ENCODE measurements at regions not wholly inside any gene's neighbourhood (a gene's known extent, or its start where the extent isn't known, plus 50 kb on each side); places are given as distances from the start of the nearest gene placed in this dataset.

- no peak overlapping the region for H3K4me3 ChIP-seq (ENCODE audit: low read depth, low read length)
- DNase-seq (ENCODE audit: low read depth), result no peak
- TF ChIP-seq POLR2A (IDR thresholded peaks at IDR 0.05; ENCODE audit: extremely low read depth, insufficient read length) (no peak), CTCF (IDR thresholded peaks at IDR 0.05; ENCODE audit: low read depth, low read length) (no peak), MYC (IDR thresholded peaks at IDR 0.05; ENCODE audit: low read depth, low read length) (no peak), MAX (IDR thresholded peaks at IDR 0.05; ENCODE audit: low read depth, low read length) (no peak)
These were observed 52.9 kb upstream of the PRRC2C start for GRCh38 chr1:171432473-171432872.

GRCh38 chr1:171433451-171433850, 51.9 kb upstream of the PRRC2C start:
- H3K4me3 ChIP-seq (ENCODE audit: low read depth, low read length), result no peak overlapping the region
- no peak for DNase-seq (ENCODE audit: low read depth)
- TF ChIP-seq CTCF (IDR thresholded peaks at IDR 0.05; ENCODE audit: low read depth, low read length), result no peak
- no peak for TF ChIP-seq MAX (IDR thresholded peaks at IDR 0.05; ENCODE audit: low read depth, low read length)

- H3K4me3 ChIP-seq (ENCODE audit: low read depth, low read length), result no peak overlapping the region
- peak; percentile 24; the same call in 1 of the 2 replicates for TF ChIP-seq MAX (IDR thresholded peaks at IDR 0.05; ENCODE audit: low read depth, low read length)
- no peak for TF ChIP-seq CTCF (IDR thresholded peaks at IDR 0.05; ENCODE audit: low read depth, low read length)
- DNase-seq (ENCODE audit: low read depth), result peak; percentile 72
These were observed 50.5 kb upstream of the PRRC2C start for GRCh38 chr1:171434717-171435346.
